GM04503 (cell line): ENCODE measurements at regions not wholly inside any gene's neighbourhood (a gene's known extent, or its start where the extent isn't known, plus 50 kb on each side); places are given as distances from the start of the nearest gene placed in this dataset.

Experiments used
- DNase-seq: peaks from one replicate; pipeline ENCODE4 v3.0.0-alpha.2; 2012; ENCODE audit warnings: low read depth

- no peak for DNase-seq
Measured at GRCh38 chr11:26093206-26093605, 238.7 kb upstream of the ANO3 start.

GRCh38 chr11:26095340-26095739 lies 236.6 kb upstream of the ANO3 start:
- DNase-seq: no peak

- no peak for DNase-seq
Measured at GRCh38 chr11:26096451-26096850, 235.5 kb upstream of the ANO3 start.

GRCh38 chr11:26102325-26102724 lies 229.6 kb upstream of the ANO3 start:
- DNase-seq: no peak

- DNase-seq: no peak
Measured at GRCh38 chr11:26105762-26106423, 226.0 kb upstream of the ANO3 start.

- DNase-seq: no peak
Measured at GRCh38 chr11:26106726-26107125, 225.2 kb upstream of the ANO3 start.

GRCh38 chr11:26109658-26110368 lies 222.1 kb upstream of the ANO3 start:
- no peak for DNase-seq

GRCh38 chr11:26112264-26112663 lies 219.7 kb upstream of the ANO3 start:
- no peak for DNase-seq

GRCh38 chr11:26121466-26121865 lies 210.5 kb upstream of the ANO3 start:
- no peak for DNase-seq

- no peak for DNase-seq
Measured at GRCh38 chr11:26126741-26127140, 205.2 kb upstream of the ANO3 start.

- DNase-seq: no peak
Measured at GRCh38 chr11:26127336-26127735, 204.6 kb upstream of the ANO3 start.

- no peak for DNase-seq
Measured at GRCh38 chr11:26131406-26131805, 200.5 kb upstream of the ANO3 start.

GRCh38 chr11:26134053-26134452 lies 197.9 kb upstream of the ANO3 start:
- DNase-seq: no peak

GRCh38 chr11:26134481-26135355 lies 197.2 kb upstream of the ANO3 start:
- peak; percentile 7 for DNase-seq

- DNase-seq: no peak
Measured at GRCh38 chr11:26137651-26138050, 194.3 kb upstream of the ANO3 start.

GRCh38 chr11:26142891-26143290 lies 189.0 kb upstream of the ANO3 start:
- no peak for DNase-seq

GRCh38 chr11:26143566-26144290 lies 188.2 kb upstream of the ANO3 start:
- no peak for DNase-seq

- DNase-seq: no peak
Measured at GRCh38 chr11:26144291-26144690, 187.6 kb upstream of the ANO3 start.

- DNase-seq: no peak
Measured at GRCh38 chr11:26144911-26145310, 187.0 kb upstream of the ANO3 start.

GRCh38 chr11:26149585-26149984 lies 182.3 kb upstream of the ANO3 start:
- DNase-seq: no peak

- no peak for DNase-seq
Measured at GRCh38 chr11:26150031-26150430, 181.9 kb upstream of the ANO3 start.

GRCh38 chr11:26158251-26158650 lies 173.7 kb upstream of the ANO3 start:
- DNase-seq: no peak
